Nucleus accumbens (tissue), 56 donors: ENCODE measurements at regions not wholly inside any gene's neighbourhood (a gene's known extent, or its start where the extent isn't known, plus 50 kb on each side); places are given as distances from the start of the nearest gene placed in this dataset.
"Not testable (repeated sequence)": the region's sequence is repeated elsewhere in the genome, so short reads cannot be mapped to it uniquely, and the experiment has no call there.

Source experiments
- DNase-seq, 56 donors: peaks; one replicate each; lab custom pipeline; 2025; lab: John Stamatoyannopoulos, UW

- no peak for DNase-seq
Measured at GRCh38 chr6:125640441-125641150, 108.8 kb upstream of the HEY2 start.

GRCh38 chr6:125643967-125644661 lies 105.3 kb upstream of the HEY2 start:
- DNase-seq = not testable (repeated sequence)

- no peak for DNase-seq
Measured at GRCh38 chr6:125647391-125647790, 102.0 kb upstream of the HEY2 start.

- DNase-seq = not testable (repeated sequence)
Measured at GRCh38 chr6:125653752-125654151, 95.7 kb upstream of the HEY2 start.

- DNase-seq = no peak
Measured at GRCh38 chr6:125655511-125655910, 93.9 kb upstream of the HEY2 start.

GRCh38 chr6:125656287-125656870 lies 93.1 kb upstream of the HEY2 start:
- DNase-seq = no peak

- no peak for DNase-seq
Measured at GRCh38 chr6:125658136-125658535, 91.3 kb upstream of the HEY2 start.

- DNase-seq = no peak
Measured at GRCh38 chr6:125658759-125659431, 90.5 kb upstream of the HEY2 start.

GRCh38 chr6:125659887-125660286 lies 89.5 kb upstream of the HEY2 start:
- DNase-seq = no peak

GRCh38 chr6:125662296-125662695 lies 87.1 kb upstream of the HEY2 start:
- DNase-seq = peak in 1 of 56 donors; percentile 6

GRCh38 chr6:125665295-125665814 lies 84.1 kb upstream of the HEY2 start:
- DNase-seq = no peak

GRCh38 chr6:125667326-125667725 lies 82.1 kb upstream of the HEY2 start:
- no peak for DNase-seq

- DNase-seq = peak in 28 of 56 donors; percentile 4 to 80 (median 22)
Measured at GRCh38 chr6:125668071-125668470, 81.4 kb upstream of the HEY2 start.

GRCh38 chr6:125670568-125670967 lies 78.9 kb upstream of the HEY2 start:
- peak in 5 of 56 donors; percentile 2 to 10 (median 3) for DNase-seq

GRCh38 chr6:125671323-125671722 lies 78.1 kb upstream of the HEY2 start:
- no peak for DNase-seq

- no peak for DNase-seq
Measured at GRCh38 chr6:125674230-125674629, 75.2 kb upstream of the HEY2 start.

GRCh38 chr6:125678601-125679000 lies 70.8 kb upstream of the HEY2 start:
- no peak for DNase-seq

- DNase-seq = no peak
Measured at GRCh38 chr6:125679128-125679527, 70.3 kb upstream of the HEY2 start.

- DNase-seq = no peak
Measured at GRCh38 chr6:125679651-125680050, 69.8 kb upstream of the HEY2 start.

- DNase-seq = no peak
Measured at GRCh38 chr6:125682939-125683338, 66.5 kb upstream of the HEY2 start.

GRCh38 chr6:125688138-125688537 lies 61.3 kb upstream of the HEY2 start:
- DNase-seq = no peak
